GM12878 (cell line): ENCODE measurements at regions not wholly inside any gene's neighbourhood (a gene's known extent, or its start where the extent isn't known, plus 50 kb on each side); places are given as distances from the start of the nearest gene placed in this dataset.

Experiments used
- ATF3 ChIP-seq: IDR thresholded peaks from 2 replicates; pipeline ENCODE4 v1.6.1; 2011; ENCODE audit warnings: low read depth, mild to moderate bottlenecking, low read length, moderate library complexity, borderline replicate concordance; ENCODE audit errors: extremely low read depth
- BRCA1 ChIP-seq: IDR thresholded peaks from 2 replicates; pipeline ENCODE4 v1.6.1; 2011; ENCODE audit warnings: low read depth, low read length, improper control_type of control experiment
- CBFB ChIP-seq: IDR thresholded peaks from 2 replicates; pipeline ENCODE4 v1.6.1; 2016; ENCODE audit warnings: antibody characterized with exemption, low read depth
- HDAC2 ChIP-seq: fragments of 200-600 bp; sonication (generic); IDR thresholded peaks from 2 replicates; pipeline ENCODE4 v1.6.1; 2017
- KAT2A ChIP-seq: conservative IDR thresholded peaks from 2 replicates; pipeline ENCODE4 v1.6.1; 2011; ENCODE audit warnings: low read depth, low read length; ENCODE audit not compliant: control insufficient read depth
- NBN ChIP-seq: fragments of 450-650 bp; IDR thresholded peaks from 2 replicates; pipeline ENCODE4 v1.6.1; 2016
- POLR2A ChIP-seq: IDR thresholded peaks from 2 replicates; pipeline ENCODE4 v1.6.1; 2011; ENCODE audit warnings: low read depth, mild to moderate bottlenecking, low read length
- REST ChIP-seq: IDR thresholded peaks from 2 replicates; pipeline ENCODE4 v1.6.1; 2012; ENCODE audit warnings: mild to moderate bottlenecking, low read depth, low read length
- ZNF274 ChIP-seq: IDR thresholded peaks from one replicate; pipeline ENCODE4 v1.8.0; 2011; ENCODE audit not compliant: insufficient read length, insufficient read depth
- ZSCAN29 ChIP-seq: fragments of 450-650 bp; IDR thresholded peaks from 2 replicates; pipeline ENCODE4 v1.6.1; 2017; ENCODE audit warnings: mild to moderate bottlenecking, moderate library complexity
- TF ChIP-seq, protein P1 (sequence below), 3 experiments: IDR thresholded peaks in 2 of 3; conservative IDR thresholded peaks in 1 of 3; 2 replicates each; pipeline ENCODE4 v1.5.1; 2011; ENCODE audit warnings: low read depth in 3 of 3, low read length in 3 of 3, mild to moderate bottlenecking in 3 of 3, control low read depth in 2 of 3, moderate library complexity in 2 of 3, inconsistent platforms in 1 of 3, mixed read lengths in 1 of 3; ENCODE audit not compliant: control insufficient read depth in 2 of 3, insufficient read depth in 1 of 3; ENCODE audit errors: extremely low read depth in 1 of 3

DNA sequence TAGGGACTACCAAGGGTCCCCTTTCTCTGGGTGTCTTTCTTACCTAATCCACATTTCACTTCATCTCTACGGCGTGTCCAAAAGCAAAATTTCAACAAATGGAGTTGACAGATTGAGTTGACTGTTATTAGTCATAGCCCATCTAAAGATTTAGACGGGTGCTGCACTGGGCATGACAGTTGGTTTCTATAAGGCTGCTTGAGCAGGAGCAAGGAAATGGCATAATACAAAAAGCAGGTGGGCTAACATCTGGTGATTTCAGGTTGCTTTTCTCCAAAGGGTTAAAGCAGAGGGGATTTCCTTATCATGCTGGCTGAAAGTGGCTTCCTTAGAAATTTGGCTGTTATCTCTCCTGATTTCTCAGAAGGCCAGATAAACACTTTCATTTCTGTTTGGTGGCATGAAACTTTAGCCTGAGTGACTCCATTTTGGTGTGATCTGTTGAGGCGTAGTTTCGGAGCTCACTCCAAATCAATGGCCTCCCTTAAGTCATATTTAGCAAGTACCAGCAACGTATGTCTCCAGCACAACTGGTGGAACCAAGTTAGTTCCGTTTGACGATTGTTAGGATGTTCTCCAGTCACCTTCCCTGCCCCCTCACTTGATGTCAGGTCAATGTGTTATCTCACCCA, 440.4 kb downstream of the FGF9 start:
- TF ChIP-seq NBN (no peak), KAT2A (no peak), REST (no peak), BRCA1 (no peak), CBFB (no peak), ZNF274 (no peak), HDAC2 (no peak), ATF3 (no peak), POLR2A (no peak), ZSCAN29 (no peak)
- TF ChIP-seq, protein P1, sequence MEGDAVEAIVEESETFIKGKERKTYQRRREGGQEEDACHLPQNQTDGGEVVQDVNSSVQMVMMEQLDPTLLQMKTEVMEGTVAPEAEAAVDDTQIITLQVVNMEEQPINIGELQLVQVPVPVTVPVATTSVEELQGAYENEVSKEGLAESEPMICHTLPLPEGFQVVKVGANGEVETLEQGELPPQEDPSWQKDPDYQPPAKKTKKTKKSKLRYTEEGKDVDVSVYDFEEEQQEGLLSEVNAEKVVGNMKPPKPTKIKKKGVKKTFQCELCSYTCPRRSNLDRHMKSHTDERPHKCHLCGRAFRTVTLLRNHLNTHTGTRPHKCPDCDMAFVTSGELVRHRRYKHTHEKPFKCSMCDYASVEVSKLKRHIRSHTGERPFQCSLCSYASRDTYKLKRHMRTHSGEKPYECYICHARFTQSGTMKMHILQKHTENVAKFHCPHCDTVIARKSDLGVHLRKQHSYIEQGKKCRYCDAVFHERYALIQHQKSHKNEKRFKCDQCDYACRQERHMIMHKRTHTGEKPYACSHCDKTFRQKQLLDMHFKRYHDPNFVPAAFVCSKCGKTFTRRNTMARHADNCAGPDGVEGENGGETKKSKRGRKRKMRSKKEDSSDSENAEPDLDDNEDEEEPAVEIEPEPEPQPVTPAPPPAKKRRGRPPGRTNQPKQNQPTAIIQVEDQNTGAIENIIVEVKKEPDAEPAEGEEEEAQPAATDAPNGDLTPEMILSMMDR (IDR thresholded peaks at IDR 0.05 in 2 of 3, conservative IDR thresholded peaks at IDR 0.05 in 1 of 3; ENCODE audit: control insufficient read depth in 2 of 3, extremely low read depth in 1 of 3, insufficient read depth in 1 of 3, low read depth in 3 of 3, low read length in 3 of 3), result no peak
